Heart left ventricle (tissue), 13 donors: ENCODE measurements at regions not wholly inside any gene's neighbourhood (a gene's known extent, or its start where the extent isn't known, plus 50 kb on each side); places are given as distances from the start of the nearest gene placed in this dataset.
A peak's percentile ranks its signal among the peaks of the same experiment; 100 is the strongest.

Experiments
- CTCF ChIP-seq, 12 donors: fragments of 200-600 bp; sonication (generic) in 4 of 12; IDR thresholded peaks; one replicate each; pipeline versions ENCODE4 v1.5.0 to v1.8.0; 2018 to 2022; ENCODE audit warnings: antibody characterized with exemption in 12 of 12, mild to moderate bottlenecking in 5 of 12
- POLR2A ChIP-seq, 2 donors: fragments of 450-650 bp; IDR thresholded peaks; one replicate each; pipeline ENCODE4 v1.6.1; 2017; ENCODE audit warnings: antibody characterized with exemption in 2 of 2, mild to moderate bottlenecking in 2 of 2, moderate library complexity in 2 of 2
- donor health status: ischemic (EF 13 %, LVEDD 7.1; RV severe dilation, severe dysfunction).
- donor health status: DM: no; HTN: yes; CAD: no.
- donor health status: DM: no; HTN: no; CAD: no.
- donor health status: ischemic (EF 25% LVEDD 6.9; RV normal size, moderate dysfunction).
- donor health status: ischemic (EF 25% LVEDD 5.7; RV mildly dilated, moderate dysfunction).
- donor health status: ischemic (EF 35%, LVEDD 5.7; RV mildly dilated, moderate dysfunction).
- donor health status: nonischemic (EF 11% LVEDD 7.7; RV severe dilation, severe dysfunction).
- donor health status: DM: yes; HTN: yes; CAD: no.
- donor health status: PGD.
- donor health status: ischemic (EF 29% LVEDD 5.4; RV normal size, mild dysfunction).
- donor health status: nonischemic (EF 23%, LVEDD 6.1; RV moderate dilation, normal function).

GRCh38 chrX:39438603-39439602 is 637.6 kb downstream of the MID1IP1 start:
- TF ChIP-seq CTCF (IDR thresholded peaks at IDR 0.05) (peak in 6 of 12 donors; percentile 6 to 39 (median 16)), POLR2A (IDR thresholded peaks at IDR 0.05) (no peak)
